GM21737 (cell line): ENCODE measurements at regions not wholly inside any gene's neighbourhood (a gene's known extent, or its start where the extent isn't known, plus 50 kb on each side); places are given as distances from the start of the nearest gene placed in this dataset.

Experiments
- ATAC-seq: cut with Tn5 transposase; IDR thresholded peaks from one replicate; pipeline ENCODE4 v1.9.1; 2021; ENCODE audit warnings: mild to moderate bottlenecking, moderate library complexity; ENCODE audit not compliant: unreplicated experiment

- ATAC-seq: no peak
Observed at GRCh38 chr13:74973935-74974879, 507.8 kb downstream of the TBC1D4 start.

- no peak for ATAC-seq
Observed at GRCh38 chr13:74969419-74969818, 512.5 kb downstream of the TBC1D4 start.

- no peak for ATAC-seq
Observed at GRCh38 chr13:74966814-74967424, 515.0 kb downstream of the TBC1D4 start.

- ATAC-seq: no peak
Observed at GRCh38 chr13:74966275-74966674, 515.7 kb downstream of the TBC1D4 start.

GRCh38 chr13:74945637-74946036 is 536.3 kb downstream of the TBC1D4 start:
- ATAC-seq: no peak

GRCh38 chr13:74931698-74932433 is 550.1 kb downstream of the TBC1D4 start:
- ATAC-seq: no peak

- ATAC-seq: no peak
Observed at GRCh38 chr13:74930402-74931165, 551.4 kb downstream of the TBC1D4 start.

- no peak for ATAC-seq
Observed at GRCh38 chr13:74929436-74929835, 552.5 kb downstream of the TBC1D4 start.

GRCh38 chr13:74927823-74928222 is 554.1 kb downstream of the TBC1D4 start:
- ATAC-seq: no peak

- ATAC-seq: no peak
Observed at GRCh38 chr13:74922963-74923362, 559.0 kb downstream of the TBC1D4 start.

GRCh38 chr13:74921326-74921725 is 560.6 kb downstream of the TBC1D4 start:
- ATAC-seq: no peak

GRCh38 chr13:74920920-74921319 is 561.0 kb downstream of the TBC1D4 start:
- no peak for ATAC-seq

- ATAC-seq: no peak
Observed at GRCh38 chr13:74920361-74920760, 561.6 kb downstream of the TBC1D4 start.

- ATAC-seq: no peak
Observed at GRCh38 chr13:74919914-74920313, 562.1 kb downstream of the TBC1D4 start.

- ATAC-seq: no peak
Observed at GRCh38 chr13:74912898-74913297, 569.1 kb downstream of the TBC1D4 start.

GRCh38 chr13:74910415-74910814 is 571.6 kb downstream of the TBC1D4 start:
- ATAC-seq: no peak

GRCh38 chr13:74907788-74908187 is 574.2 kb downstream of the TBC1D4 start:
- ATAC-seq: no peak

- ATAC-seq: no peak
Observed at GRCh38 chr13:74904556-74904955, 577.4 kb downstream of the TBC1D4 start.

GRCh38 chr13:74895042-74895796 is 586.8 kb downstream of the TBC1D4 start:
- ATAC-seq: no peak

GRCh38 chr13:74892096-74892495 is 589.9 kb downstream of the TBC1D4 start:
- no peak for ATAC-seq
